HUES48 (cell line): ENCODE measurements at regions not wholly inside any gene's neighbourhood (a gene's known extent, or its start where the extent isn't known, plus 50 kb on each side); places are given as distances from the start of the nearest gene placed in this dataset.

ENCODE experiments used
- H3K27ac ChIP-seq: one replicate; pipeline ENCODE4 v1.7.0; 2013; ENCODE audit warnings: low read depth, low read length, inconsistent platforms
- H3K27me3 ChIP-seq: 2 replicates; pipeline ENCODE4 v1.6.1; 2013; ENCODE audit warnings: mild to moderate bottlenecking, low read length; ENCODE audit not compliant: control insufficient read depth, insufficient read depth
- H3K36me3 ChIP-seq: 2 replicates; pipeline ENCODE4 v1.6.1; 2013; ENCODE audit warnings: low read length; ENCODE audit not compliant: control insufficient read depth, insufficient read depth
- H3K4me1 ChIP-seq: 2 replicates; pipeline ENCODE4 v1.6.1; 2013; ENCODE audit warnings: mild to moderate bottlenecking, low read length; ENCODE audit not compliant: control insufficient read depth, insufficient read depth
- H3K4me3 ChIP-seq: 2 replicates; pipeline ENCODE4 v1.5.1; 2013; ENCODE audit warnings: mild to moderate bottlenecking, low read depth, low read length
- H3K9ac ChIP-seq: 2 replicates; pipeline ENCODE4 v1.6.1; 2013; ENCODE audit warnings: mild to moderate bottlenecking, low read depth, low read length, moderate library complexity
- H3K9me3 ChIP-seq: 2 replicates; pipeline ENCODE4 v1.6.1; 2013; ENCODE audit warnings: low read length; ENCODE audit not compliant: control insufficient read depth, insufficient read depth

- Histone ChIP-seq H3K9me3 (no peaks in the 10 kb centered on the region), H3K36me3 (no peaks in the 10 kb centered on the region), H3K27ac (no peak overlapping the region), H3K9ac (no peak overlapping the region), H3K4me1 (no peaks in the 10 kb centered on the region), H3K27me3 (no peaks in the 10 kb centered on the region), H3K4me3 (no peak overlapping the region)
Measured at GRCh38 chr6:130682066-130682465, 145.1 kb upstream of the SMLR1 start.

GRCh38 chr6:130683761-130684517 lies 143.3 kb upstream of the SMLR1 start:
- Histone ChIP-seq H3K9me3 (no peaks in the 10 kb centered on the region), H3K27me3 (no peaks in the 10 kb centered on the region), H3K9ac (no peak overlapping the region), H3K4me3 (no peak overlapping the region), H3K27ac (no peak overlapping the region), H3K36me3 (no peaks in the 10 kb centered on the region), H3K4me1 (no peaks in the 10 kb centered on the region)

- peaks cover 15% of the 10 kb centered on the region for H3K4me1 ChIP-seq
- H3K9me3 ChIP-seq, result no peaks in the 10 kb centered on the region
- no peak overlapping the region for H3K4me3 ChIP-seq
Measured at GRCh38 chr6:130692659-130693058, 134.5 kb upstream of the SMLR1 start.

GRCh38 chr6:130693944-130694343 lies 133.3 kb upstream of the SMLR1 start:
- Histone ChIP-seq H3K36me3 (no peaks in the 10 kb centered on the region), H3K27me3 (no peaks in the 10 kb centered on the region), H3K4me3 (no peak overlapping the region), H3K9ac (no peak overlapping the region), H3K27ac (no peak overlapping the region), H3K9me3 (no peaks in the 10 kb centered on the region), H3K4me1 (peaks cover 16% of the 10 kb centered on the region)

More at GRCh38 chr6:130692659-130693058, 134.5 kb upstream of the SMLR1 start:
- Histone ChIP-seq H3K27me3 (no peaks in the 10 kb centered on the region), H3K36me3 (no peaks in the 10 kb centered on the region), H3K27ac (no peak overlapping the region), H3K9ac (no peak overlapping the region)

GRCh38 chr6:130694606-130695005 lies 132.6 kb upstream of the SMLR1 start:
- no peaks in the 10 kb centered on the region for H3K27me3 ChIP-seq
- H3K4me1 ChIP-seq, result peaks cover 16% of the 10 kb centered on the region
- no peaks in the 10 kb centered on the region for H3K9me3 ChIP-seq
- no peak overlapping the region for H3K4me3 ChIP-seq
- no peak overlapping the region for H3K9ac ChIP-seq
- H3K27ac ChIP-seq, result no peak overlapping the region
- no peaks in the 10 kb centered on the region for H3K36me3 ChIP-seq

GRCh38 chr6:130696806-130697205 lies 130.4 kb upstream of the SMLR1 start:
- no peak overlapping the region for H3K9ac ChIP-seq
- H3K27ac ChIP-seq, result no peak overlapping the region
- H3K9me3 ChIP-seq, result no peaks in the 10 kb centered on the region
- H3K36me3 ChIP-seq, result no peaks in the 10 kb centered on the region
- H3K27me3 ChIP-seq, result no peaks in the 10 kb centered on the region
- no peak overlapping the region for H3K4me3 ChIP-seq
- peaks cover 12% of the 10 kb centered on the region for H3K4me1 ChIP-seq

- peaks cover 12% of the 10 kb centered on the region for H3K4me1 ChIP-seq
- H3K9me3 ChIP-seq, result no peaks in the 10 kb centered on the region
- H3K27me3 ChIP-seq, result no peaks in the 10 kb centered on the region
- no peak overlapping the region for H3K4me3 ChIP-seq
- no peak overlapping the region for H3K9ac ChIP-seq
- H3K27ac ChIP-seq, result no peak overlapping the region
- no peaks in the 10 kb centered on the region for H3K36me3 ChIP-seq
Measured at GRCh38 chr6:130697271-130697994, 129.8 kb upstream of the SMLR1 start.

GRCh38 chr6:130697995-130698535 lies 129.1 kb upstream of the SMLR1 start:
- Histone ChIP-seq H3K36me3 (no peaks in the 10 kb centered on the region), H3K9me3 (no peaks in the 10 kb centered on the region), H3K4me1 (peaks cover 12% of the 10 kb centered on the region), H3K9ac (no peak overlapping the region), H3K27ac (no peak overlapping the region), H3K4me3 (no peak overlapping the region), H3K27me3 (no peaks in the 10 kb centered on the region)

- Histone ChIP-seq H3K9me3 (no peaks in the 10 kb centered on the region), H3K9ac (no peak overlapping the region), H3K4me1 (peaks cover 12% of the 10 kb centered on the region), H3K27ac (no peak overlapping the region), H3K27me3 (no peaks in the 10 kb centered on the region), H3K4me3 (no peak overlapping the region), H3K36me3 (no peaks in the 10 kb centered on the region)
Measured at GRCh38 chr6:130699742-130700141, 127.5 kb upstream of the SMLR1 start.

GRCh38 chr6:130700397-130700796 lies 126.8 kb upstream of the SMLR1 start:
- H3K27ac ChIP-seq, result no peak overlapping the region
- H3K36me3 ChIP-seq, result no peaks in the 10 kb centered on the region
- H3K4me1 ChIP-seq, result peaks cover 12% of the 10 kb centered on the region
- H3K9me3 ChIP-seq, result no peaks in the 10 kb centered on the region
- H3K9ac ChIP-seq, result no peak overlapping the region
- H3K27me3 ChIP-seq, result no peaks in the 10 kb centered on the region
- H3K4me3 ChIP-seq, result no peak overlapping the region

- H3K4me3 ChIP-seq, result no peak overlapping the region
- H3K36me3 ChIP-seq, result no peaks in the 10 kb centered on the region
- H3K27me3 ChIP-seq, result no peaks in the 10 kb centered on the region
- H3K9ac ChIP-seq, result no peak overlapping the region
- H3K27ac ChIP-seq, result no peak overlapping the region
- peaks cover 20% of the 10 kb centered on the region for H3K4me1 ChIP-seq
- H3K9me3 ChIP-seq, result no peaks in the 10 kb centered on the region
Measured at GRCh38 chr6:130708338-130708737, 118.9 kb upstream of the SMLR1 start.
